DMS153 (cell line): ENCODE measurements at regions not wholly inside any gene's neighbourhood (a gene's known extent, or its start where the extent isn't known, plus 50 kb on each side); places are given as distances from the start of the nearest gene placed in this dataset.
A peak's percentile ranks its signal among the peaks of the same experiment; 100 is the strongest.
"Not testable (repeated sequence)": the region's sequence is repeated elsewhere in the genome, so short reads cannot be mapped to it uniquely, and the experiment has no call there.

ENCODE experiments used
- DNase-seq: peaks from one replicate; lab custom pipeline; 2025; lab: John Stamatoyannopoulos, UW

DNA sequence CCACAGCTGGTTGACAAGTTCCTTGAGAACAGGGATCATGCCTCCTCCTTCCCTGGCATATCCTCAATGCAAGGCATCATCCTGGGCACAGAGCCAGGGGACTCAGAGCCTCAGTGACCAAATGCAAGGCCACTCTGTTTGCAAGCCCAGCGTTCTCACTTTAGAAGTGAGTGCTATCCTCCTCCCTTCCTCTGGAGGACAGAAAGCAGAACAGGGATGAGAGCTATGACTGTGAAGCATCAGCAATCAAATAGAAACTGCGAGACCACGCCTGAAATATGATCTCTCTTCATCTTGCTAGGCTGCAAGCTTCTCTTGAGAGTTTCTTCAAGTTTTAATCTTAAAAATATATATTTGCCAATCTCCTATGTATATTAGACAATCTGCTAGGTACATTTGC, 119.8 kb downstream of the LRATD1 start:
- no peak for DNase-seq

DNA sequence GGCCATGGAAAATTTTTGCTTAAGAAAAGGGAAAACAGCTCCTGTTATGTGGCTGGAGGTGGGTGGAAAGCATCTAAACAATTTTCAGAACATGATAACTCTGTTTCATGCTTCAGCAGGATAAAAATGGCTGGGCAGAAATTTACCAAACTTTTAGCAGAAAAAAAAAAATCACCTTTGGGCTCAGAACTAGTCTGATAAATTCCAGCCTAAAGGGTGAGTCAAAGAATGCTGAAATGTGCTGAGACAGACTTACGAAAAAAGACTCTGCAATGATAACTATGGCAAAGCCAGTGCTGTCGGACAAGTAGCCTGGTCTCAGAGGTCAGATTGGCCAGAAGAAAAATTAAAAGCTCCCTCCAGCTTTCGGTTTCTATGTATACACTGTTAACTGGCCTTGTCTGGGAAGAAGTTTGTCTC, 123.6 kb downstream of the LRATD1 start:
- DNase-seq, result no peak

DNA sequence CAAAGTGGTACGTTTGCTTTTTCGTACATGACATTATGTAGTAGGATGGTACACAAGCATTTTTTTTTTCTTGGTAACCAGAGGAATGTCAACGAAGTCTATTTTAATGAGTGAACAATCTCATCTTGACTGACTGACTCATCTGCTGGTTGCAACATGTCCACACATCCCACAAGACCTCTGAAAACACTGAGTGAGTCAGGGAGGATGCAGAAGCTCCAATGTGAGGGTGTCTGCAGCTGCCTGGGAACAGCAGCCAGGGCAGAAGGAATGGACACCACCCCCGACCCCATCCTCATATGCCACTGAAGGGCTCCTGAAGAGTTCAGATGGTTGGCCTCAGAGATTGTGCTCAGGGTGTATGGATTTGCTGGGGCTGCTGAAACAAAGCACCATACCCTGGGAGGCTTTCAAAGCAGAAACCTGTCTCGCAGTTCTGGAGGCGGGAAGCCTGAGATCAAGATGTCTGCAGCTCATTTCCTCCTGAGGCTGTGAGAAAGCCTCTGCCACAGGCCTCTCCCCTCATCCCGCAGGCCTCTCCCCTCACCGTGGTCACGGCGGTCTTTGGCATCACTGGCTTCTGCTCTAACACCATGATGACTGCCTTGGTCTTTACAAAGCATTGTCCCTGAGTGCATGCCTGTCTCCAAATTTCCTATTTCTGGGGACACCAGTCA, 124.6 kb downstream of the LRATD1 start:
- no peak for DNase-seq

DNA sequence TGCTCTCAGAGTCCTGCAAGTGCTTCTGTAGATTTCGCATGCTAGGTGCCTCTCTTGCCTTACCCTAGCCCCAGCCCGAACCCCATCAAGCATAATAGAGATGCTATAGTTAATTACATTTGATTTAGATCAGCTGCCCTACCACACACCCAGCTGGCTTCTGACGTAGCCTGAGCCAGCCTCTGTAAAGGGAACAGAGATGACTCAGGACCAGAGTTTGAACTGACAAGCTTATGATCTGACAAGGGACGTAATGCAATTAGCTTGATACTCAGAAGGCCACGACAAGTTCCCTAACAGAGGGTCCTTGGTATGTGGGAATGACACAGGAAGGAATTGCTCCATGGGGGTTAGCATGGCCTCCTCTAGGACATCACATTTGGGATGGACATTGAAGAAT, 126.6 kb downstream of the LRATD1 start:
- no peak for DNase-seq

DNA sequence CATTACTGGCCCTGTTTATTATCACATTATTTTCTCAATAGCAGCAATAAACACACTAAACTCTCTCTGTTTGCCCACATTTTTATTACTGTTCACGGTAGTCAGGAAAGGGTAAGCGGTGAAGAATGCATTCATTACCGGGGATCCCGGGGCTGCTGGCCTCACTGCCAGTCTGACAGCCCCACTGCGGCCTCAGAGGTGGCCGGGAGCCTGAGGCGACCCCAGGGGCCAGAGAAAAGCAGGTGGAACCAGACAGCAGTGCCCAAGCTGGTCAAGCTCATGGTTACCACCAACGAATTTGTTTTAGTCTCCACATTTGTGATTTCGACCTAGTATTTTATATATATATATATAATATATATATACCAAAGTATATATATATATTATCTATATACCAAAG, 127.7 kb downstream of the LRATD1 start:
- DNase-seq, result no peak

DNA sequence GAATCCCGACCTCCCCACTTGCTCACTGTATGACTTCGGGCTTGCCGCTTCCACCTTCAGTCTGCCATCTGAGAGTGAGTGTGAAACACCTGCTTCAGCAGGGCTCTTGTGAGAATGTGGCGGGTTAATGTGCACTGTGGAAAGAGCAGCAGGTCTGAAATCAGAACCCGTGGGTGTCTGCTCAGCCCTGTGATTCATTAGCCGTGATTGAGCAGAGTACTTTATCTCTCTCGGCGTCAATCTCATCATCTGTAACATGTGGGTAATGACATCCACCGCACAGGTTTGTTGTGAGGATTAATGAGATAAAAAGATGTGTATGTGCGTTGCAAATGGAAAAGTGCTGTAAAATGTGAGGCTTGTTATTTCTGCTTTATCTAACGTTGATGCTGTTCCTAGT, 128.6 kb downstream of the LRATD1 start:
- DNase-seq, result no peak

DNA sequence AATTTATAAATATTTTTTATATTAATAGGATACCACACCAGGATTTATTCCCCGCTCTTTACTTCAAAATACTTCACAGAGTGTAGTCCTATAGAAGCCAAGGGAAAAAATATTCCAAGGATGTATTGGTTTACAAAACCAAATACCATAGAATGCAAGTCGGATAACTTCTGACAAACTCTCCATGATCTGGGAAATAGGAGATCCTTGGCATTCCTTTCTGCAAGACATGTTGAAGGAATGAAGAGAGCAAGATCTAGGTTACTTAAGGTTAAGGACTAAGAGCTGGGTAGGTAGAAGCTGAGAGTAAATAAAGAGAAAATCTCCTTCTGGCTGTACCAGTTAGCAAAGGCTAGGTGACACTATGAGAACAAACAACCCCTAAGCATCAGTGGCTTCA, 141.2 kb downstream of the LRATD1 start:
- DNase-seq, result no peak

DNA sequence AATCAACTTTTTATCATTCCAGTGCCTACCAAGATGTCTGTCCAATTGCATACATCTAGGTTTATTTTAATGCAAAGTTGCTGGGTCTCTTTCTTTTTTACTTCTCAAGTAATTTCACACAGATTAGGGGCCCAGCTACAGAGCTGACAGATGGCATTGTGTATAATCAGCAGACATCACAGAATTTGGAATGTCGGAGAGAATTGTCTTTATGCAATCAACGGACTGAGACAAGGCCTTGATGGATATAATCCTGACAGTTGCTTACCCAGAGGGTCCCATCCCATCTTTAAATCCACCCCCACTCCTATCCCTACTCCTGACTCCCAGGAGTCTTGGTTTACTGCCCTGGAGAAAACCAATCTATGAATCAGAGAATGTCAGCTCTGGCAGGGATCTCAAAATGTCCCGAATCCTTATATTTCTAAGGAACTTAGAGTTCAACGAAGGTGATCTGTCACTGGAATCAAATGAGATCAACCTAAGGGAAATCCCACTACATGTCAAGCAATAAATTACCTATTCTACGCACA, 142.0 kb downstream of the LRATD1 start:
- DNase-seq, result no peak

DNA sequence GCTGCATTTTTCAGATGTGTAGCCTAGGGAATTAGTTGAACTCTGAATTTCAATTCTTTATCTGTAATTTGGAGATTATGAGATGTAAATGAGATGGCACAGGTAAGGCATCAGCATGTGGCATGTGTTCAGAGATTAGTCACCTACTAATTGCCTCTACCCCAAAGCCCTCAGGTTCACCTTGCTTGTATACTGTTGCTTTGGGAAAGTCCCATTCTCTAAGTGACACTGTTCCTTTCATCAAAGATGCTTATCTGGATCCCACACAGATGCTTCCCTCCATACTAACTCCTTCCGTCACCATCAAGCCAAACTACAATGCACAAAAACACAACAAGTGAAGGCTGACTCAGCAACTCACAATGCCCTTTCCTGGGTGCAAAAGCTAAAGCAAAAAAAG, 143.7 kb downstream of the LRATD1 start:
- no peak for DNase-seq

DNA sequence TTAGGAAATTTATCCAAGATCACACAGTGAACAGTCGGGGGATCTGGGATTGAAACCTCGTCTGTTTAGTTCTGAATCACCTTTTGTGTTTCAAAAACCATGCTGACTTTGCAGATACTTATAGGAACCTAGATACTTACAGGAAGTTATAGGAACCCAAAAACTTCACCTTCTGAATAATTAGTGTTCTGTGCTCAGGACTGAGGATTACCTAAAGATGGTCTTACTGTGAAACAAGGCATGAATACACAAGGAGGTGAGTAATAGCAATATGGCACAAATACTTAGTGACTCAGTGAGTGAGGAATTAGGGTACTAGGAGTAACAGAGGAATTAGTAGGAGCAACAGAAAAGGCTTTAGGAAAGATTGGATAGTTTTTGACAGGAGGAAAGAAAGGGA, 145.5 kb downstream of the LRATD1 start:
- no peak for DNase-seq

DNA sequence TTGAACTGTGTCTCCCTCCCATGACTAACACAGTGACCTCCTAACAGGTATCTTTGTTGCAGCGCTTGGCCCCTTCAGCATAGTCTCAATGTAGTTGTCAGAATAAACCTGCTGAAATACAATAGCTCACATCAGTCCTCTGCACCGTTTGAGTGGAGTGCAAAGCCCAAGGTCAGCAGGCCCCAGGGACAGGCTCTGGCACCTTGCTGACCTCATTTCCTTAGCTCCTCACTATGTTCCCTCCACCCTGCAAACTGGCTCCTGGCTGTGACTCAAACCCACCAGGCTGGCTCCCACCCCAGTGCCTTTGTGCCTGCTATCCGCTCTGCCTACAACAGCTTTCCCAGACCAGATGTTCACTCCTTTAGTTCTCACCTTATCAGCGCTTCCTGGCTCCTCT, 146.7 kb downstream of the LRATD1 start:
- DNase-seq, result no peak

DNA sequence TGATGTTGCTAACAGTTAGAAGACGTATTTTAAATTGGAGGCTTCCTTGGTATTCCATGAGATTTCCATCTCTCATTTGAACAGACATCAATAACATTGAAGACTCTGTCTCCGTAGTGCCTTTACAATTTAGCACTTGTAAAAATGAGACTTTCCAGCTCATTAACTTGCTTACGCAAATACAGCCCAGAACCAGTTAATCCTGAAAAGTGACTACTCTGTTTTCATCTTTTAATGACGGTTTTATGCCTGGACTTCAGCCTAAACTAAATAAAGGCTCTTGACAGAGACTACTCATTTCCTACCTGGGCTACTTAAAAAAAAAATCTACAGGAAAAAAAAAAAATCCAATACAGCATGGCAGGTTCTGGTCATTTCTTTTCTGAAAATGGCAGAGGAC, 148.6 kb downstream of the LRATD1 start:
- peak; percentile 86 for DNase-seq

DNA sequence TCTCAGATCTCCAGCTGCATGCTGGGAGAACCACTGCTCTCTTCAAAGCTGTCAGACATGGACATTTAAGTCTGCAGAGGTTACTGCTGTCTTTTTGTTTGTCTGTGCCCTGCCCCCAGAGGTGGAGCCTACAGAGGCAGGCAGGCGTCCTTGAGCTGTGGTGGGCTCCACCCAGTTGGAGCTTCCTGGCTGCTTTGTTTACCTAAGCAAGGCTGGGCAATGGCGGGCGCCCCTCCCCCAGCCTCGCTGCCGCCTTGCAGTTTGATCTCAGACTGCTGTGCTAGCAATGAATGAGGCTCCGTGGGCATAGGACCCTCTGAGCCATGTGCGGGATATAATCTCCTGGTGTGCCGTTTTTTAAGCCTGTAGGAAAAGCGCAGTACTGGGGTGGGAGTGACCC, 156.3 kb downstream of the LRATD1 start:
- DNase-seq, result not testable (repeated sequence)

DNA sequence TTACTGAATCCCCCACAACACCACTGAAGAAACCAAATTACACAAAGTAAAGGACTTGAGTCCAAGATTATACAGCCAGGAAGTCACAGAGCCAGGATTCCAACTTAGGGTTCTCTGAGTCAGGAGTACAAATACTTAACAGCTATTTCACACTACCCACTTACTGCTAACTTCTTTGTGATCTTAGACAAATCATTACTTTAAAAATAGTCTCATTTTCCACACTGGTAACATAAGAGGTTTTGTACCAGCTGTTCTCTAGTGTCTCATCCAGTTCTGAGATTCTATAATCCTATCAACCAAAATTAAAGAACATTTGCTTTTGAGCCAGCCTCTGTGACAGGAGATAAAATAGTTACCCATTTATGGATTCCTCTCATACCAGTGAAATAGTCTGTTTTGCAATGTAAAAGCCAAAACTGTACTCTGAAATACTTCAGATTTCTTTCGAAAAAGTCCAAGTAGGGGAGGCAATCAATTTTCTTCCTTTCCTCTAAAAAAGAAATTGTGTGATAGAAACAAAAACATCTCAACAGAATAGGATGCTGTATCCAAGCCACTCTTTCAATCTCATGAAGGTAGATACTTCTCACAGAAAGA, 157.6 kb downstream of the LRATD1 start:
- no peak for DNase-seq

DNA sequence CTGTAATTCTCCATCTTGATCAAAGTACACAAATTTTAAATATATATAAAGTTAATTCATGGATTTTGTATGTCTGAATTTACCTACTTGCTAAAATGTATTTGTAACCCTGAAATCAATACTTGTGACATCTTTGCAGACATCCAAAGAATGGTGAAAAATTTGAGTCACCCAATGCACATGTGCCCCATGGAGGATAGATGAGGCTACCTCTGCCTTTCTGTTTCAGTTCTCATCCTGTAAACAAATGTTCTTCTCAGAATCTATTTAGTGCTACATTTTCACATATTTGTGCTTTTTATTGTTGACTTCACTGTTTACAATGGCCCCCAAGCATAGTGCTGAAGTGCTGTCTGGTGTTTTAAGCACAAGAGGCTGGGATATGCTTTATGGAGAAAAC, 171.5 kb downstream of the LRATD1 start:
- no peak for DNase-seq

DNA sequence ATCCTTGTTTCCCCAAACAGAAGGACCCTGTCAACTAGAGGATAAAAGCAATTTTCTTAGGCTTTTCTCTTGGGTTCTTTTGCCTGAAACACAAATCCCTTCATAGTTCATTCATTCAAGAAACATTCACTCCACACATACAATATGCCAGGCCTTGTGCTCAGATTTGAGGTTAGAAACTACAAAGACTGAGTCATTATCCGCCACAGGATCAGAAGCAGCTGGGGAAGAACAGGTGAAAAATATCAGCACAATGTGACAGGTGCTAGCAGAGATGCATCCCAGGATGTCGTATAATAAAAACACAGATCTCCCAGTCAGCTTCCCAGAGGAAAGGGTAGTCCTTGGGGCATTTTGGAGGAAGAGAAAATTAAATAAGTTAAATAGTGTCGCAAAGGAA, 172.4 kb downstream of the LRATD1 start:
- DNase-seq, result no peak

DNA sequence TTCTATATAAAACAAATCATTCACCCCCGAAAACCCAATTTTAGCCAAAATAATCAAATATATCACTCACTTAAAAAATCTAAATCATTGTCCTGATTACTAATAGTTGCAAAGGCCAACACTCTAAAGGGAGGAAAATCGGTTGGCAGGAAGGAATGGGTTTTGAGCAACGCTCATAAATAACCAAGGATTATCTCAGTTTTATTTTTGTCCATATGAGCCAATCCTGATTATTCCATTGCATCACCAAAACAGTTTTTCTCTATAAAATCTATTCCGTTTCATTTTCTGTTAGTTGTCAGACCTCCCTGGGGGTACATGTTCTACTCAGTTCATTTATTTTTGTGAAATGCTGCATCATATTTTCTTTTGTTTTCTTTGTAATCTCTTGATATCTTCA, 174.1 kb downstream of the LRATD1 start:
- no peak for DNase-seq

DNA sequence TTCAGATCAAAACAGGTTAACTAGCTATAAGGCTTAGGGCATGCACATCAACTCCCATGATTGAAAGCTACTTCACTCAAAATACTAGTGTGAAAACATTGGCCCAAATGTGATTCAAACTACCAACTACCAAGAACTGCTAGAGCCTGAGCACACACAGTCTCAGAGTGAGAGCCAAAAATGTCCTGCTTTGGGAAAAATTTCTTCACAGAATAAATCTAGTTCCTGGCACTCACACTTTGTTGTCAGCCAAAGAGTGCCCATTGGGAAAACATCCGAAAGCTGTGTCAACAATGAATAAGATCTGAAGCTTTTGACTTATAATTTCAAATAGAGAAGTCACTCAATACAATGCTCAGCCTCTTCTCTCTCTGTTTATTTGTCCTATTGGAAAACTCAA, 182.7 kb downstream of the LRATD1 start:
- DNase-seq, result no peak

DNA sequence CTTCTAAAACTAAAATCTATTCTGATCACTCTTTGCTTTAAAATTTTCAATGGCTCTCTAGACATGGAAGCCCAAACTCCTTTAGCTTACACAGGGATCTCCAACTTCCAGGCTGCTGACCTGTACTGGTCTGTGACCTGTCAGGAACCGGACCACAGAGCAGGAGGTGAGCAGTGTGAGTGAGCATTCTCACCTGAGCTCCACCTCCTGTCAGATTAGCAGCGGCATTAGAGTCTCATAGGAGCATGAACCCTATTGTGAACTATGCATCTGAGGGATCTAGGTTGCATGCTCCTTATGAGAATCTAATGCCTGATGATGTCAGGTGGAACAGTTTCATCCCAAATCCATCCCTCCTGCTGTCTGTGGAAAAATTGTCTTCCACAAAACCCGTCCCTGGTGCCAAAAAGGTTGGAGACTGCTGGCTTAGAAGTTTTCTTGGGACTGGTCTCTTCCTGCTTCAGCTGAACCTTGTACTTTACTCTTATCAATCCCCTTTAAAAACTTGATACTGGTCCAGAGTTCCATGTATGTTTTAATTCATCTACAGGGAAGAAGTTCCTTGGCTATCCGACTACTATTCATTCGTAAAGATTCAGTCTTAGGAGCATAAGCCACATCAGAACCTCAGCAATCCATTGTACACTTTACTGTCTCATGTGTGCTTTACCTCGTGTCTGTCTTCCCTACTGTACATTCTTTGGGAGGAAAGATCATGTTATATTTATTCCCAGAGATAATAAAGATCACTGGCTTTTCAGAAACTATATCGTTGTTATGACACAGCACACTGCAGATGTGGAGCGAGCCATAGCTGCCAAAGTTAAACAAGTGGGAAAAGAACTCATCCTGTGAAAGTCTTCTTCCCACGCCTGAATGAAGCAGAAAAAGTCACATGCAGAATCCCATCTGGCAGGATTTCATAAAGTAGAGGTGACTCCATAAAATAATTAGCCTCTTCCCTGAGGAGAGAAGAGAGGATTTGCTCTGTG, 183.8 kb downstream of the LRATD1 start:
- DNase-seq, result no peak

DNA sequence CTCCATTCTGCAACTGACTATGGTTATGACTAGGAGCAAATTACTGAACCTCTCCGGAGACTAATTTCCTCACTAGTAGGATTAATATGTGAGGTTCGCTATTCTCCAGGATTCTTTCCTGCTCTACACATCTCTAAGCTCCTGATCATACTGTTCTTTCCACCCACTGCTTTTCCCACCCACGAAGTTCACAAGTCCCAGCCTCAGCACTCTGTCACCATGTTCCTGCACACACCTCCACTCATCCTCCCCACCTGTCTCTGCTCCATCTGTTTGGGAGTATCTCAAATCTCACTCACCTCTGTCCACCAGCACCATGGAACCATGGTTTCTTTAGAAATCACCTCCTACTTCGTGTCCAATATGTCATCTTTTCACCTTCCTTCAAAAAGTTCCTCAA, 185.3 kb downstream of the LRATD1 start:
- DNase-seq, result no peak

DNA sequence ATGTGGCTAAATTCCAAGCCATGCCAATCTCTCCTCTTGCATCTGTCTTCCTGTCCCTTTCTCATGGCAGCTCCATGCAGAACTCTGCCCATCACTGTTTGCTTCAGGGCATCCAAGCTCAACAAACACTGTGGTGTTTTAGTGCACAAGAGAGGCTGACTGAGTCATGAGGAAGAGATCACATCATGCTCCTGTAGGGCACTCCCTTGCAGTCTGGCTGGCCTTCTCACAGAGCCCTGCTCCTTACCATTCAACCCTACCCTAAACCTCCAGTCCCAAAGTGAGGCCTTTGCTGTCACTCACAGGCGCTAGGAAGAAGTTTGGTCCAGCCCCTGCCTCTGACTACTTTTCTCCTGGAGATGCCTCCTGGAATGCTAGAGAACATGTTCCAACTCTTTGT, 194.0 kb downstream of the LRATD1 start:
- no peak for DNase-seq

DNA sequence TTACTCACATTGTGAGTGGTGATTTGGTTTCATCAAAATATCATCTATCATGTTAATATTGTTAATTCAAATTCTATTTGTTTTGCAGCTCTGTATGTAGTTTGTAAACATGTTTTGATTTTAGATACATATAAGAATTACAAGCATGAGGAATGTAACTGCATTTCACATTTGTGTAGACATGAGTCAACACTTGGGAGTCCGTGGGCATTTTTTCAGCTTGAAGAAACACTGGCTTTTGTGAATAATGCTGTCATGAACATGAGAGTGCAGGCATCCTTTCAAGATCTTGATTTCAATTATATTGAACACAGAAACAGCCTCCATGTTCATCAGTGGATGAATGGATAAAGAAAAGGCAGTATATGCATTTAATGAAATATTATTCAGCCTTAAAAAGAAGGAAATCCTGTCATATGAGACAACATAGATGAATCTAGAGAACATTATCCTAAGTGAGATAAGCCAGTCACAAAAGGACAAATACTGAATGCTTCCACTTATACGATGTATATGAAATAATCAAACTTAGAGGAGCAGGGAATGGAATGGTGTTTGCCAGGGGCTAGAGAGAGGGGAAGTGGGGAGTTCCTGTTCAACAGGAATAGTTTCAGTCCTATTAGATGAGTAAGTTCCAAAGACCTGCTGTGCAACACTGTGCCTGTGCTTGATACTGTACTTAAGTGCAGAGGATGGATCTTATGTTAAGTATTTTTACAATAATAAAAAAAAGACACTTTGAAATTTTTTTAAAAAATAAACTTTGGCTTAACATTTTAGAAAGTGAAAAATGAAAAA, 194.9 kb downstream of the LRATD1 start:
- DNase-seq, result no peak
